ENCODE measurements at regions not wholly inside any gene's neighbourhood (a gene's known extent, or its start where the extent isn't known, plus 50 kb on each side); places are given as distances from the start of the nearest gene placed in this dataset.

GRCh38 chr21:19321688-19322087 lies 918.1 kb upstream of the TMPRSS15 start:
- no peaks in the 10 kb centered on the region for H3K4me1 ChIP-seq
- no peaks in the 10 kb centered on the region for H3K27me3 ChIP-seq
- no peaks in the 10 kb centered on the region for H3K9me3 ChIP-seq
- H3K27ac ChIP-seq, result no peak overlapping the region
- TF ChIP-seq POLR2AphosphoS5 (IDR thresholded peaks at IDR 0.05) (no peak), EP300 (IDR thresholded peaks at IDR 0.05) (no peak), POLR2A (IDR thresholded peaks at IDR 0.05) (no peak)
- TF ChIP-seq, protein P1, sequence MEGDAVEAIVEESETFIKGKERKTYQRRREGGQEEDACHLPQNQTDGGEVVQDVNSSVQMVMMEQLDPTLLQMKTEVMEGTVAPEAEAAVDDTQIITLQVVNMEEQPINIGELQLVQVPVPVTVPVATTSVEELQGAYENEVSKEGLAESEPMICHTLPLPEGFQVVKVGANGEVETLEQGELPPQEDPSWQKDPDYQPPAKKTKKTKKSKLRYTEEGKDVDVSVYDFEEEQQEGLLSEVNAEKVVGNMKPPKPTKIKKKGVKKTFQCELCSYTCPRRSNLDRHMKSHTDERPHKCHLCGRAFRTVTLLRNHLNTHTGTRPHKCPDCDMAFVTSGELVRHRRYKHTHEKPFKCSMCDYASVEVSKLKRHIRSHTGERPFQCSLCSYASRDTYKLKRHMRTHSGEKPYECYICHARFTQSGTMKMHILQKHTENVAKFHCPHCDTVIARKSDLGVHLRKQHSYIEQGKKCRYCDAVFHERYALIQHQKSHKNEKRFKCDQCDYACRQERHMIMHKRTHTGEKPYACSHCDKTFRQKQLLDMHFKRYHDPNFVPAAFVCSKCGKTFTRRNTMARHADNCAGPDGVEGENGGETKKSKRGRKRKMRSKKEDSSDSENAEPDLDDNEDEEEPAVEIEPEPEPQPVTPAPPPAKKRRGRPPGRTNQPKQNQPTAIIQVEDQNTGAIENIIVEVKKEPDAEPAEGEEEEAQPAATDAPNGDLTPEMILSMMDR (IDR thresholded peaks at IDR 0.05), result no peak
- no peaks in the 10 kb centered on the region for H3K36me3 ChIP-seq
- 70% methylated on average over 3 of the region's 3 CpGs for WGBS
- H3K4me3 ChIP-seq, result no peak overlapping the region
- DNase-seq (ENCODE audit: low spot score in 2 of 2), result no peak

DNA sequence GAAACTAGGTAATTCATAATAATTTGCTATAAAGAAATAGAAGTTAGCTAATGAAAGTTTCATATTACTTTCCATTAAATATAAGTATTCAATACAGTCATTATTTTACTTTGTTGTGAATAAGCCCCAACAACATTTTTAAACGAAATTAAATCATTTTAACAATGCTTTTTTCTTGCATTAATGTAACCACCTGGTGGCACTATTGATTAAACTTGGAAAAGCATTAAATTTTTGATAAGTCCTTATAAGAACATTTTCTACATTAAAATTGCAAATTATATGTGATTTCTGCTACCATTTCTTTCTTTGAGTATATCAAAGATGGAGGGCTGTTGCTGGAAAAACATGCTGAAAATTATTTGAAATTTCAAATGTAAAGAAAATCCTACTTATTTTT lies 918.8 kb upstream of the TMPRSS15 start:
- WGBS, result 11% methylated on average over 1 of the region's 1 CpG
- no peak for TF ChIP-seq POLR2AphosphoS5 (IDR thresholded peaks at IDR 0.05)
- TF ChIP-seq, protein P1 (IDR thresholded peaks at IDR 0.05), result no peak
- no peak for TF ChIP-seq EP300 (IDR thresholded peaks at IDR 0.05)
- H3K27me3 ChIP-seq, result no peaks in the 10 kb centered on the region
- H3K4me3 ChIP-seq, result no peak overlapping the region
- H3K9me3 ChIP-seq, result no peaks in the 10 kb centered on the region
- no peaks in the 10 kb centered on the region for H3K4me1 ChIP-seq
- no peaks in the 10 kb centered on the region for H3K36me3 ChIP-seq
- no peak for DNase-seq (ENCODE audit: low spot score in 2 of 2)
- H3K27ac ChIP-seq, result no peak overlapping the region

DNA sequence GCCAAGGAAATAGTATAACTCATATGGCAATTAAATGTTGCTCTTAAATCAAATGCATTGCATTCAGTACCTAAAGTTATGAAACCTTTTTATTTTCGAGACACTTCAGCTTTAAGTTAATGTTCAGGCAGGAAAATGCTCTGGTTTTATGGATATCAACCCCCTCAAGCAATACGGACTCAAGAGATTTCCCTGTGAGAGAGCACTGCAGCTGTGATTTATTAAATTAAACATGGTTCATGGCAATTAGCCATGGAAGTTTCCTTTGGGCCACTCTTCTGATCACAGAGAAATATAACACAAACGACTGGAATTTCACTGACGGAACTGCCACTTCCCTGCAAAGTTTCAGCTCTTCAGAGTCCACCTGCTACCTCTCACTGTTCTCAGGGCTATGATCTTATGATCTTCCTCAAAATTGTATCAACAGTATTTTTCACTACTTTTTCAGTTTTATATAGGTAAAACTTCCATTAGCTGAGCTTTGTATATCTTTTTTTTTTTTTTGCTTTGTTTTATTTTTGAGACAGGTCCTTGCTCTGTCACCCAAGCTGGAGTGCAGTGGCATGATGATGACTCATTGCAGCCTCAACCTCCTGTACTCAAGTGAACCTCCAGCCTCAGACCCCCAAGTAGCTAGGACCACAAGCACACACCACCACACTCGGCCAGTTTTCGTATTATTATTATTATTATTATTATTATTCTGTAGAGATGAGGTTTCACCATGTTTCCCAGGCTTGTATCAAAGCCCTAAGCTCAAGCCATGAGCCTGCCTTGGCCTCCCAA lies 923.1 kb upstream of the TMPRSS15 start:
- 43% methylated on average over 6 of the region's 6 CpGs for WGBS
- no peak for DNase-seq (ENCODE audit: low spot score in 2 of 2)

GRCh38 chr21:19328954-19329353 lies 925.4 kb upstream of the TMPRSS15 start:
- no peaks in the 10 kb centered on the region for H3K36me3 ChIP-seq
- no peak overlapping the region for H3K27ac ChIP-seq
- H3K27me3 ChIP-seq, result no peaks in the 10 kb centered on the region
- no peaks in the 10 kb centered on the region for H3K4me1 ChIP-seq
- no peak for TF ChIP-seq POLR2AphosphoS5 (IDR thresholded peaks at IDR 0.05)
- TF ChIP-seq, protein P1 (IDR thresholded peaks at IDR 0.05), result no peak
- no peak for TF ChIP-seq POLR2A (IDR thresholded peaks at IDR 0.05)
- no peak for TF ChIP-seq EP300 (IDR thresholded peaks at IDR 0.05)
- H3K4me3 ChIP-seq, result no peak overlapping the region
- H3K9me3 ChIP-seq, result peaks cover 3% of the 10 kb centered on the region
- 83% methylated on average over 5 of the region's 5 CpGs for WGBS
- no peak for DNase-seq (ENCODE audit: low spot score in 2 of 2)

More for the DNA sequence above, 923.1 kb upstream of the TMPRSS15 start:
- no peak overlapping the region for H3K27ac ChIP-seq
- H3K9me3 ChIP-seq, result peaks cover 3% of the 10 kb centered on the region
- H3K4me3 ChIP-seq, result no peak overlapping the region
- H3K36me3 ChIP-seq, result no peaks in the 10 kb centered on the region
- TF ChIP-seq EP300 (IDR thresholded peaks at IDR 0.05) (no peak), POLR2A (IDR thresholded peaks at IDR 0.05) (no peak), POLR2AphosphoS5 (IDR thresholded peaks at IDR 0.05) (no peak)
- TF ChIP-seq, protein P1 (IDR thresholded peaks at IDR 0.05), result no peak
- H3K4me1 ChIP-seq, result no peaks in the 10 kb centered on the region
- no peaks in the 10 kb centered on the region for H3K27me3 ChIP-seq

GRCh38 chr21:19340303-19340702 lies 936.7 kb upstream of the TMPRSS15 start:
- 44% methylated on average over 2 of the region's 2 CpGs for WGBS
- Histone ChIP-seq H3K4me1 (no peaks in the 10 kb centered on the region), H3K27ac (no peak overlapping the region), H3K27me3 (no peaks in the 10 kb centered on the region), H3K36me3 (no peaks in the 10 kb centered on the region), H3K4me3 (no peak overlapping the region), H3K9me3 (no peaks in the 10 kb centered on the region)
- TF ChIP-seq, protein P1 (IDR thresholded peaks at IDR 0.05), result no peak
- no peak for TF ChIP-seq EP300 (IDR thresholded peaks at IDR 0.05)
- no peak for TF ChIP-seq POLR2A (IDR thresholded peaks at IDR 0.05)
- TF ChIP-seq POLR2AphosphoS5 (IDR thresholded peaks at IDR 0.05), result no peak
- no peak for DNase-seq (ENCODE audit: low spot score in 2 of 2)
